Erythroblast (primary cell): ENCODE measurements at regions not wholly inside any gene's neighbourhood (a gene's known extent, or its start where the extent isn't known, plus 50 kb on each side); places are given as distances from the start of the nearest gene placed in this dataset.

ENCODE experiments used
- GATA1 ChIP-seq: IDR thresholded peaks from 2 replicates; pipeline ENCODE4 v1.6.1; 2011; ENCODE audit warnings: low read depth, mild to moderate bottlenecking, control low read depth, low read length, moderate library complexity
- POLR2A ChIP-seq: IDR thresholded peaks from 2 replicates; pipeline ENCODE4 v1.6.1; 2011; ENCODE audit warnings: mild to moderate bottlenecking, low read length

DNA sequence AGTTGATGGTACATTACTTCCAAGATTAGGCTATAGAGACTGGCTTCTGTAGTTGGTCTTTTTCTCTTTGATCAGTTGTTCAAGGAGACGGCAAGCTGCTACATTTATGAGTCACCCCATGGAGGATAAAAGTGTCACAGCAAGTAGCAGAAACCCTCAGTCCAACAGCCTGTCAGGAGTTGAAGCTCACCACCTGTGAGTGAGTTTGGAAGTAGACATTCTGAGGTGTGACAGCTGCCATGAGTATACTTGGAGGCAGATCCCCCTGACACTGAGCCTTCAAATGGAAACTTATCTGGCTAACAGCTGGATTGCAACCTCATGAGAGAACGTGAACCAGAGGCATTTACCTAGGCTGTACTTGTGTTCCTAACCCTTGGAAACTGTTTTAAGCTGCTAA, 68.0 kb downstream of the CCNG2 start:
- TF ChIP-seq POLR2A (no peak), GATA1 (no peak)
